ENCODE measurements at regions not wholly inside any gene's neighbourhood (a gene's known extent, or its start where the extent isn't known, plus 50 kb on each side); places are given as distances from the start of the nearest gene placed in this dataset.

DNA sequence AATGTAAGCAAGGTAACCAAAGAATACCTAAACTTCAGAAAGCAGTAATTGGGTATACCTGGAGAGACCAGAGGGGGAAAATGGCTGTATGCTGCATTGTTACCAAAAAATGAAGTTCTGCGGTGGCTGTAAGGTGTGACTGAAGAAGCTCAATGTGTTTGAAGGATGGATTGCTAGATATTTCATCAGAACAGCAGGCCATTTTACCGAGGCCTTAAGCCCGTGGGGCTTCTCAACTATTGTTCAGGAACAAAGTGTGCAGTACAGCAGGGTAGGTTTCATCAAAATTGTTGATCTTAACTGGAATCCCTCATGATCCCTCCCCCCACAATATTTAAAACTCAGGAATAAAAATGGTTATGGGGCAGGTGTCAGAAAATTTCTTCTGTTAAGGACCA, 204.0 kb upstream of the GHITM start:
- DNase-seq (ENCODE audit: low read depth in 2 of 2): no peak

DNA sequence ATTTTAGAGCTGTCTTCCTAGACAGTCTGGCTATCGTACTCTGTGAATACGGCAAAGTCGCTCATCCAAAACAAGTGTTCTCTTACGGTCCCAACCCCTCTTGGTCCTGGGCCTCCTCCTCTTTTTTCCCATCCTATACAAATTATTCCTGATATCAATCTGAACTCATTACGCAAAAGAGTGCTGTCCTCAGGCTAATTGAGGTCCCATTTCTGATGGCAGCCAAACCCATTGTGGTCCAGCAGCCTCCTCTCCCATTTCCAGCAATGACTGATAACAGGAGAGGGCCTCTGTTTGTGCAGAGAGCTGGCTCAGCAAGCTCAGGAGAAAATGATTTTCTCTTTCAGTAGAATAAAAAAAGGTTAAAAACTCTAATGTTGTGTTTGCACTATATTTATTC, 203.4 kb upstream of the GHITM start:
- DNase-seq (ENCODE audit: low read depth in 2 of 2): no peak

DNA sequence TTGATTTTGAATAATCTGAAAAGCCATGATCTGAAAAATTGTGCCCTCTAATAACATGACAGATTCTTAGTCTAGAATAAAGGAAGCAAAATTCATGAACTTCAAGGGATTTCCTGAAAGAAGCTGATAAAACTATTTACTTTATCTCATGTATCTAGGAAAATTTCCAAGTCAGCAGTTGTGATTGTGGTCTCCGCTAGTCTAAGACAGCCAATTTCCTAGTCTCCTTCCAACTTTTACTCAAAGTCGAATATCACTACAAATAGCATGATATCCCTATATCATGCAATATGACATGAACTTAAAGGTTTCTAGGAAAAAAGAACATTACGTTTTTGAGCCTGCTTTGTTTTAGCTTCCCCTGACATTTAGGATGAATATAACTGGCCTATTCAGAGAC, 202.1 kb upstream of the GHITM start:
- DNase-seq (ENCODE audit: low read depth in 2 of 2): no peak

DNA sequence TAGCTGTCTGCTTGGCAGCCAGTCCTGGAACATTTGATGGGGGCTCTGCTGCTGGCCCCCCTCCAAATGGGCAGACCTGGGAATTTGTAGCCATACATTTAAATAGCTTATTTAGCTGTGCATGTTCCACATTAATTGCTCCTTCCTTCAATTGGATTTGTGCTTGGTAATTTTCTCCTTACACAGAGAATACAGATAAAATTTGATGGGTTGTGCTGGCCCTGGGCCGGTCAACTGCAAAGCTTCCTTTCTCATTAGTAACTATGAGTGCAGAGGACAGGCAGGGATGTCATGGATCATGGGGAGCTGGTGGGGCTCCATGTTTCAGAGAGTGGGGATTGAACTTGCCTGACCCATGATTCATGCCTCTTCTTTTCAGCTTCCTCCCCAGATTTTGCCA, 201.5 kb upstream of the GHITM start:
- DNase-seq (ENCODE audit: low read depth in 2 of 2): no peak

DNA sequence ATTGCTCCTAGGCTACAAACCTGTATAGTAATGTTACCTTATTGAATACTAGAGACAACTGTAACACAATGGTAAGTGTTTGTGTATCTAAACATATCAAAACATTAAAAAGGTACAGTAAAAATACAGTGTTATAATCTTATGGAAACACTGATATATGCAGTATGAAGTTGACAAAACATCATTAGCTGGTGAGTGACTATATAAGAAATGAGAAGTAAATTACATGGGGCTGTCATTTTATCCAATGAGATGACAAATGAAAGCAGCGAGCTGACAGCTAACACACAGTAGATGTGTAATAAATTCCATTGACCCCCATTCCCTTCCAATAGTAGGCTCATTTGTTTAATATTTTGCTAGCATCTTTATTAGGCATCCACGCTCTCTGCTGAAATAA, 198.1 kb upstream of the GHITM start:
- no peak for DNase-seq (ENCODE audit: low read depth in 2 of 2)

DNA sequence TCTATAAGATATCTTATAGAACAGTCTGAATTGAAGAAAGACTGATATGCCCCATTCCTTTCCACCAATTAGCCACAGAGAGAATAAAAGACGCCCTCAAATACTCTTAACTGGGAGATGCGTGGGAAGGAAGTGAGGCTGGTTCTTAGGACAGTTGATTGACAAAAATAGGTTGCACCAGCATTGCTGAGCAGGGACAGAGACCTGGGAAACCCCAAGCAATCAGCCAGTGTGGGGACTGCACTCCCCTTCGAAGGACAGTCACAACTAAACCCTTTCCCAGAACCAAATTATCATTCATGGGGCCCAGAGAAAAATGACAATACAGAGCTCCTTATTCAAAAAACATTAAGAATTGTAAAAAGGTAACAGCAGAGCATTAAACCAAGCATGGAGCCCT, 196.9 kb upstream of the GHITM start:
- DNase-seq (ENCODE audit: low read depth in 2 of 2): no peak

DNA sequence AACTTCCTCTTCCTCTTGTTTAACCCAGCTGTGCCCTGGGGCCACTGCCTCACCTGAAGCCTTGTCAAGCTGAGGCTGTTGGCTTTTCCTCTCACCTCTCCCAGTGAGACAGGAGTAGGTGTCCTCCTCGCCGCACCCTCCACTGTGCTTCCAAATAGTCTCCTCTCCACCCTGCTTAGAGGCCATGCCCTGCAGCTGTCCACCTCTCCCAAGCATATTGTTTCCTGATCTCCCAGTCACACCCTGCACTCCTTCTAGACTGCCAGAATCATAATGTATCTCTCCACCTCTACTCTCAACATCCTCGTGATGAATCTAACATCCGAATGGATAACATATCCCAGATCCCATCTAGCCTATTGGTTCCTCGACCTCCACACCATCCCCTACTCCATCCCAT, 196.3 kb upstream of the GHITM start:
- DNase-seq (ENCODE audit: low read depth in 2 of 2): no peak

DNA sequence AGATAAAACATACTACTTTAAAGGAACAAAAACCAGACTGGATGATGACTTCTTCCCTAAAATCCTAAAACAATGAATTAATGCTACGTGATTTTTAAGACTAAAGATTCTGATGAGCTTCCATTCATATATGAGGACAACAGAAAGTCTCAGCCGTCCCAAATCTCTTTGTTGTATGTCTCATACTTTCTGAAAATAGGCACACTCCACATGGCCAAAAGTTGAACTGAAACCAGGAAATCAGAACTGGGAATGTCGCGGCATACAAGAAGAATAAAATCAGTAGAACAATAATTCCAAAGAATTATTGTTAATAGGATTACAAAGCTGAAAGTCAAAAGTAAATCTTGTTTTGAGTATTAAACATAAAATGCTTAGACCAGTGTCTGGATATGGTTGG, 195.4 kb upstream of the GHITM start:
- no peak for DNase-seq (ENCODE audit: low read depth in 2 of 2)

DNA sequence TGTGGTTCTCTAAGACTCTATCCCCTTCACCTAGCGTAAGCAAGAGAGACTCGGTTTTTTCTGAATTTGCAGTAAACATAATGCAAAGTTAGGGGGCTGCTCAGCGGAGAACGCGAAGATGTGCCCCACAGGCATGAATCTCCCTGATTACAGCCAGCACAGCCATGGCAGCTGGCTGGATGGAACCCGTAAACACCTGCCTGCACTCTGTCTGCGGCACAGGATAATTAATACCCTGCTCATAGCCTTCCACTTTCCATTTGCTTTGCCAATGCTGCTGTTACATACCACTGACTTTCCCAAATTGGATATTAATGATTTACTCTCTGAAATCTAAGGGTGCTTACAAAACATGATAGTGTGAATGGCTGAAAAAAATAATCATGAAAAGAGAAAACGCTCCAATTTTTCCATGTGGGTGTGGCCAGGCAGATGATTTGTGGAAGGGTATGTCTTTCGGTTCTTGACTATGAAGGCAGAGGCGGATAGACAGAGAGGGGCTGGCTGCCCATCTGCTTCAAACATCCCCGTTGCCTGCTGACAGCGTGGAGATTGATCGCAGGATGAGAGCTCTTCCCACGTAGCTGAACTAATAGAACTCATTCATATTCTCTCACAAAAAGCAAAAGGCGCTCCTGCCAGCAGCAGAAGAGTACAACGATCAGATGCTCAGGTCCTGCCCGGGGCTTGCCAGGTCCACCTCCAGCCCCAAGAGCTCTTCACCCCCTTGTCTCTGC, 193.2 kb upstream of the GHITM start:
- DNase-seq (ENCODE audit: low read depth in 2 of 2): no peak

DNA sequence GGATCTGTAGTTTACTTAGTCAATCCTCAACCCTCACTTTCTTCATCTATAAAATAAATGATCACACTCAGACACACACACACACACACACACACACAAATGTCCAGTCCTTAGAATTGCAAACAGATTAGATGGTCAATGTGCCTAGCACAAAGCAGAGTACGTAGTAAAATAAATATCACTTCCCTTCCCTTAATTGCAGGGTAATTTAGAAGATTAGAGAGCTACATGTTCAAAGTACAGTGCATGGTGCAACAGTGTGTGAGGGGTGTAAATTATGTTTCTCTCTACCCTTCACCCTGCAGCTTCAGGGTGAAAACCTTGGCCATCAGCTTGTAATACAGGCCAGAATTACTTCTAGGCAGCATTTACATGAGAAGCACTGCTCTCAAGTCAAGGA, 187.0 kb upstream of the GHITM start:
- no peak for DNase-seq (ENCODE audit: low read depth in 2 of 2)

DNA sequence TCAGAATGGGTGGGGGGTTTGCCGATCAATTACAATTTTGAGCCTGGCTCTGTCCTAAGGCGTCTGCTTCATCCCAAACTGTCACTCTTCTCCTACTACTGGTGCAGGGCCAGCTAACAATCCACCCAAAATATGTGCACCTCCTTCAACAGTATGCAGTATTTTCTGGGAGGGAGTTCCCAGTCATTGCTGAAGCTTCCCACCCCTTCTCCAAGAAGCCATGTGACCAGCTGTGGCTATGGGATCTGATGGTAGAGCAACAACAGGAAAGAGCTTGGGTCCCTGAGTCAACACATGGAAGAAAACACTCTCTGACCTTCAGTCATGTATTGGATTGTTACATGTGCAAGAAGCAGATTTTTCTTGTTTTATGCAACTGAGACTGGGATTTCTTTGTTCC, 185.7 kb upstream of the GHITM start:
- no peak for DNase-seq (ENCODE audit: low read depth in 2 of 2)

DNA sequence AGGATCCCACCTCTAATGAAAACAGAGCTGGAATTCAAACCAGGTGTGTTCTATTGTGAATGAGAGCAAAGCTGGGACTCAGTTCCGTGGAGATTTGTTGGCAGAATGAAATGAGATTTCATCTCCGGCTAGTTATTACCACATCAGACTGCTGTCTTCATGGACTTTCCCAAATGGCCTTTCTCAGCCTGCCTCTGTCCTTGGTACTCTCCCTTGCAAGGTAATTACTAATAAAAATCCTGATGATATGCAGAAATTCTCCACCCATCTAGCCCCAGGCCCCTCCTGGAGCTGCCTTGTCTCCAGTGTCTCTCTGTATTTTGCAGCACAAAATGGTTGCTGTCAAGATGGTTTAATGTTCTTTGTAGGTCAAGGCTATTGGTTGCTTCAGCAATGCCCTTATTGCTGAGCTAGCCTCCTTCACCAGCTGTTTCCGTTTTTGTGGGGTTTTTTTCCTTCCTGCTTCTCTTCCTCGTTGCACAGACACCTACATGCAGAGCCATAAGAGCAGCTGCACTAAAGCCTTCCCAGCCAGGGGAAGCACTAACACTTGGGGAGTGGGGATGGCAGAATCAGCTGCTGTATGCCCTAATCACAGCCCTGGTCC, 185.0 kb upstream of the GHITM start:
- DNase-seq (ENCODE audit: low read depth in 2 of 2): no peak

DNA sequence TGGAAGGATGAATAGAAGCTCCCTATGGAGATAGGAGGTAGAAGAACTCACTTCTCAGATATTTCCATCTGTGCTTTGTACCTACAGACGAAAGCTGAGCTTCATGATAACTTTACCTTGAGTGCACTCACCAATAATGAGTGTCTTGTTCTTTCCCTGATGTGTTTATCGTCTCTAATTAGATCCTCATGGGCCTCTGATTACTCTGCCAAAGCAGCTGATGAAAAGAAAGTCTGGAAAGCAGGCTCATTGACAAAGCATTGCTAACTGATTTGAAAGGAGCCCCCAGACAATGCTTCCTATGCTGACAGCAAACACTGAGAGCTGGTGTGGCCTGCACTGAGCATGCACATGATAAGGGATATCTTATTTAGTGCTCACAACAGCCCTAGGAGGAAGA, 183.9 kb upstream of the GHITM start:
- DNase-seq (ENCODE audit: low read depth in 2 of 2): no peak

DNA sequence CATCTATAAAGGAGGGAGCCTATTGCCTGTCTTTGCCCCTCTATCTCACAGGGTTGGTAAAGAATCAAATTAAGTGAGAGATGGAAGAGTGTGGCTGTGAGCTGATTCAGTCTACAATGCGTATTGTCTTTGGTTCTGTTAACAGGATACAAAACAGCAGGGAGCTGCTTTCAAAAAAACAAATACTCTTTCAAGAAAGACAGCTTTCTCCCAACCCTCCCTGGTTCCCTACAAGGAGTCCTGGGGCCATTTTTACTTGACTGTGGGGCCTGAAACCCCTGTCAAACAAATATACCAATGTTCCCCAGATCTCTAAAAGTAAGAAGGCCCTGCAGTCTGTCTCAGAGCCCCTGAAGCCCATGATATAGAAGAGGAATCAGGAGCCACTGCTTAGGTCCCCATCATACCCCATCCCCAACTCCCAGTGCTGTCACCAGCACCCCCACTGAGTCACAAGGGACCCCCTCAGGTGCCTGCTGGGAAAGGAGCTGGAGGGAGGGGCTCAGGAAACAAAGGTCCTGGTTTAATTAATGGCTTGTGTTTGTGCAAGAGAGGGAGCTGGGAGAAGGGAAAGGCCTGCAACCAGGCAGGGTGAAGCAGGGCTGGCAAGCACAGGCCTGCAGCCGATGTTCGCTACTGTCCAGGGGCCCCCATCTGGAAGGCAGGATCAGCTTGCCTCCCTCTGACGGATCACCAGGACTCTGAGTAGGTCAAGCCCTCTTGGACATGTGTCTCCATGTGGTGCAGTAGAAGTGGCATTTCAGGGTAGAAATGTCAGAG, 182.0 kb upstream of the GHITM start:
- DNase-seq (ENCODE audit: low read depth in 2 of 2): no peak

DNA sequence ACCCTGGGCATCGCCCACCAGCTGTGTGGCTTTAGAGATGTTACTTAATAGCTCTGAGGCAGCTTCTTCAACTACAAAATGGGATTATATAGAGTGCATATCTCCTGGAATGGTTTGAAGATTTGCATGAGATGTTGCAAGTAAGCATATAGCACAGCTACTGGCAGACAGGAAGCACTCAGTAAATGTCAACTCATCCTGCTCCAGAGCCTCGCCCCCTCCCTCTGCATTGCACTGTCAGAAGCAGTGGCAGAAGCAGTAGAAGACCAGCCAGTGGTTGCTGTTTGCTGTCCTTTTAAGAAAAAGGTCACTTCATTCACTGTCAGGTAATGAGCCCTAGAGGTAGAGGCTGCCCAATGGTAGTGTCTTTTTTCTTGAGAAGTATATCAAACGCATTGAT, 180.0 kb upstream of the GHITM start:
- DNase-seq (ENCODE audit: low read depth in 2 of 2): no peak

DNA sequence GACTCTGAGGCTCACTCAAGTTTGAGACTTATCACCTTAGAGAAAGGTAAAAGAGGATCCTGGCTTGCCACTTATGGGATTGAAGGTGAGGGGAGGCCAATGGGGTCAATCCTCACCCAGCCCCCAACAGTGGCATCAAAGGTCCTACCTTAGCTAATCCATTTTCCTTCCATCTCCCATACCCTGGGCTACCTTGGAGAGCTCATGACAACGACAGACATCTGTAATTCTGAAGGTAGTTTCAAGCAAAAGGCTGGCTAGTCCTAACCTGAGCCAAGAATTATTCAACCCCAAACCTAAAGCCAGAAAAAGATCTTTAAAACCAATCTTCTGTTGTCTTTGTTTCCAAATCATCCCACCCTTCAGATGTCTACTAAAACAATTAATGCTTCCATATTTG, 179.2 kb upstream of the GHITM start:
- no peak for DNase-seq (ENCODE audit: low read depth in 2 of 2)

DNA sequence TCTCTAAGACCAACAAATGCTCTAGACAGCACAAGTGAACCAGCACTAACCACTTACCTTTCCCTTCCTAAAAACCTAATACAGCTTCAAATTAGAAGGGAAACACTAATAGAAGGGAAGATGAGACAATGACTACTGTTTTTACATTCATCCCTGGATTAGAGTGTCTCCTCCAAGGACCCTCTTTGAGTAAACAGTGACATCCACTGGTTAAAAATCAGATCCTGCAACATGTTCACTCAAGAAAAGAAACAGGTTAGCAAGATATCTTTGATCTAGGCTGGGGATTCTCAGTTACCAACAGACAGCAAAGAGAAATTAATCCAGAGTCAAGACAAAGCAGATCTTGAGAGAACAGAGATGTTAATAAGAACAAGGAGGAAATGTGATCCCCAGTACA, 177.7 kb upstream of the GHITM start:
- no peak for DNase-seq (ENCODE audit: low read depth in 2 of 2)

DNA sequence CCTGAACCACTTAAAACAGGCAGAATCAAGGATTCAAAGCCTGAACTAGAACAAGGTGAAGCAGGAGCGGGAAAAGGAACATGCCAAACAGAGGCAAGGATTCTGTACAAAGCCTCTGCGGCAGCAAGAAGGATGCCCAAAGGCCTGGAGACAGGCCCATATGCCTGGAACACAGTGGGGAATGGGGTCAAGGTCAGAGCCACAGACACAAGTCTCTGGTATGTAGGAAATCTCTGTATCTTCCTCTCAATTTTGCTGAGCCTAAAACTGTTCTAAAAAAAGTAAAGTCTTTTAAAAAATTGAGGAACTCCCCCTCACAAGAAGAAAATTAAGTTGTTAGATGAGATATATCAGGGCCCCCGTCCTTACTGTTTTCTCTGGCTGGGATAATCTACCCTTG, 175.9 kb upstream of the GHITM start:
- DNase-seq (ENCODE audit: low read depth in 2 of 2): no peak

DNA sequence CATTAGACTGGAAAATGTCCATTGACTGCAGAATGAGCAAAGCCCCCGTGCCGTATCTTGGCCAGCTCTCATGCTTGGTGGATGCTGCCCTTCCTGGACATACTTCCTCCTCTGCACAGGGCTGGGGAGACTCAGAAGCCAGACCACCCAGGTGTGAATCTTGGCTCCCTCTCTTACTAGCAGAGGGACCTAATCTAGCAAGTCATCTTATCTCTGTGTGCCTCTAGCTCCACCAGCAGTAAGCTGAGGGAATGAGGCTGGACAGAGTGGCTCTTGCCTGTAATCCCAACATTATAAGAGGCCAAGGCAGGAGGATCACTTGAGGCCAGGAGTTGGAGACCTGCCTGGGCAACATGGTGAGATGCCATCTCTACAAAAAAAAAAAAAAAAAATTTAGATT, 173.8 kb upstream of the GHITM start:
- no peak for DNase-seq (ENCODE audit: low read depth in 2 of 2)

DNA sequence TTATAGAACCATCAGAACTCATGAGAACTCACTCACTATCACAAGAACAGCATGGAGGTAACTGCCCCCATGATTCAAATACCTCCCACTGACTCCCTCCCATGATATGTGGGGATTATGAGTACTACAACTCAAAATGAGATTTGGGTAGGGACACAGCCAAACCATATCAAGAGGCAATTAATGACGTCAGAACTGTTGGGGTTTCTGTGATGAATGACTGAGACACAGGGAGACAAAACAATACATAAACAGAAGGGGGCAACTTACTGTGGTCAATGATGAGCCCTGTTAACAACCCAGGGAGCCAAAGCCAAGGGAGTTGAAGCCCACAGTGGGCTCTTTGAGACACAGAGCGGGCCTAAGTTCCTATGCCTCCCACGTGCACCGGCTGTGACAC, 171.3 kb upstream of the GHITM start:
- no peak for DNase-seq (ENCODE audit: low read depth in 2 of 2)

DNA sequence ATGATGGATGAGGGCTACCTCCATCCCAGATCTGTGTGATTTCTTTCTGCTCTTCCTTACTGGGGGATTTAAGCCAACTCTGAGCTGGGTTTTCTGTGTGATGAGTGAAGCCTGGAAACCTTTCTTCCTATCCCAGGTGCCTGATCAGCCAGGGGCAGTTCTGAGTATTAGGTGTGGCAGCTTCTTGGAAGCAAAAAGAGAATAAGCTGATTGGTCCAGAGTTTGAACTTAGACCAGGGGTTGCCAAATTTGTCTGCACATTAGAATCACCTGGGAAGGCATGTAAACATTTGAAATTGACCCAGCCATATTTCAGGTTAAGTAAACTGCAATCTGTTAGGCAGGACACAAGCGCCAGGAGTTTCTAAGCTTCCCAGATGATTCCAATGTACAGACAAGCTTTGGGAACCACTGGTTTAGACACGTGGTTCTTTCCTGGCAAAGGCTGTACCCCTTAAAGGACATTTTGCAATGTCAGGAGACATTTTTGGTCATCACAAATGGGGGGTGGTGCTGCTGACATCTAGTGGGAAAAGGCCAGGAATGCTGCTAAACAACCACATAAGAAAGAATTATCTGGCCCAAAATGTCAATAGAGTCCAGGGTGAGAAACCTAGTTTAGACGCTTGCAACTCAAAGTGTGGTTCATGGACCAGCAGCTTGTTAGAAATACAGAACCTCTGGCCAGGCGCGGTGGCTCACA, 160.5 kb upstream of the GHITM start:
- DNase-seq (ENCODE audit: low read depth in 2 of 2): no peak

DNA sequence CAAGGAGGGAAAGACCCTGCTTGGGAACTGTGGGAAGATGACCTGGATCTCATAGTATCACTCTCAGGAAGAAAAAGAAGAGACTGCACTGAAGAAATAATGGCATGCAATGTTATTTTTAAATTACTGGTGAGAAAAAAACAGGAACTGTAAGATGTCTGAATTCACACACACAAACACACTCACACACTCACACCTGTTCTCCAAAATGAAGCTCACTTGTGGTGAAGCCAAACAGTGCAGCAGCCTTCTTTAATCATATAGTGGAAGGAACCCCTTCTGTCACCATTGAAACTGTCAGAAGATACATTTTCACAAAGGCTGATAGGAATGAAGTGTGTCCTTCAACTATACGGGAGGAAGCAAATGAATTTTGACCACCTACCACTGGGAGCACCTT, 156.5 kb upstream of the GHITM start:
- no peak for DNase-seq (ENCODE audit: low read depth in 2 of 2)

Measured in fibroblast of skin of left biceps (primary cell).